GM21381 (cell line): ENCODE measurements at regions not wholly inside any gene's neighbourhood (a gene's known extent, or its start where the extent isn't known, plus 50 kb on each side); places are given as distances from the start of the nearest gene placed in this dataset.

ENCODE experiments used
- ATAC-seq: cut with Tn5 transposase; IDR thresholded peaks from one replicate; pipeline ENCODE4 v1.9.1; 2021; ENCODE audit warnings: mild to moderate bottlenecking, moderate library complexity; ENCODE audit not compliant: unreplicated experiment

DNA sequence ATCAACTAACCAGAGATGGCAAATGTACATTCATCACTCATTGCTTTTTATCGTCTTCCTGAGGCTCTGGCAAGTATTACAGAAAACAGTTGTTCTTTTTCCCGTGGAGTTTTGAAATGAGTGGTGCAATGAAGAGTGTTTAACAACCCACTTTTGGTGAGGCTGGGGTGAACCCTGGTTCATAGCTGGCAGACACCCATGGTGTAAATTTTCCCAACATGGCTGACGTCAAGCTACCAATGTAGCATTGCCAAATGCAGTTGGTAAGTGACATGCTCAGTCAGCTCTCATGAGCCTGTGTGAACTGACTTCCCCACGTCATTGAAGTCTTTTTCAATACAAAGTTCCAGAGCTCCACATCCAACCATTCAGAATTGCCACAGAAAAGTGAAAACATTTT, 386.2 kb downstream of the TMEM114 start:
- no peak for ATAC-seq

GRCh38 chr16:8203101-8203500, 387.2 kb downstream of the TMEM114 start:
- no peak for ATAC-seq

DNA sequence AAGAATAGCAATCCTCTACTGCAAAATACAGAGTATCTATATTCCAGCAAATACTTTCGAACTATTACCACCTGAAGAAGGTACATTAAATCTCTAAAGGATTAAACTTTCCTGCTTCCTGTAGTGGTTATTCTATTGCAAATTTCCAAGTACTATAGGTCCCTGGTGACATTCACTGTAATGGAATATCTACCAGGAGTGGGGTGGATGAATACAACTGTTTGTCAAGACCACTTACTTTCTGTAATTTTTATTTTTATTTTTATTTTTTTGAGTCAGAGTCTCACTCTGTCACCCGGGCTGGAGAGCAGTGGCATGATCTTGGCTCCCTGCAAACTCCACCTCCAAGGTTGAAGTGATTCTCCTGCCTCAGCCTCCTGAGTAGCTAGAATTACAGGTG, 389.5 kb downstream of the TMEM114 start:
- no peak for ATAC-seq

DNA sequence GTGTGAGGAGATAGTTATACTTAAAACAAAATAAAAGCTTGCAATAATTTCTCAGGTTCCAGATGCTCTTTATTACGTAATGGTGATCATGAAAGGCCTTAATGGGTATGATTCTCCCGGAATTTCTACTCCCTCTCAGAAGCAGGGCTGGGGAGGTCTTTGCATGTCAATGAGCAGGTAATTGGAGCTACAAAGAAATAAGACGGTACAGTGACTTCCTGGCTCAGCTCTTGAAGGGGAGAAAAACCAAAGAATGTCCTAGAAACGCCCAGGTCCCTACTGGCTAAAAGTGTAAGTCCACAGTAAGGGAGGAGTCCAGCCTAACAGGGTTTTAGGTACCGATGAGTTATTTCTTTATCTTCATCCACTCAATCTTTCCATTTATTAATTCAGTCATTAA, 390.9 kb downstream of the TMEM114 start:
- ATAC-seq: no peak

DNA sequence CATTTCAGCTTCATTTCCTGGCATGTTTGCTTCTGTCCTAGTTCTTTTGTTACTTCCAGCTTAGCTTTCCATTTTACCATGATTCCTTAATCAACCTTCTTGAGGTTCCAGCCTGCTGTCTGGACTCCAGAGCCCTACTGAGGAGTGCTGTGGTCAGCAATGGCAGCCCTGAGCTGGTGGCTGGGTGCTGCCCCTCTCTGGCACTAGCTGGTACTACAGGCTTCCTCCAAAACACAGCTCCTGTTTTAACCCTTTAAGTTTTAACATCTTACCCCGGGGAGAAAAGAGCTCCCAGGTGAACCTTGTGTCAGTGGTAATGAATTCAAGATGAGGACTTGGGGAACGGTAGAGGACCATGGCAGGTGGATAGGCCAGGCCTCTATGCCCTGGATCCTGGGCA, 395.5 kb downstream of the TMEM114 start:
- ATAC-seq: no peak

GRCh38 chr16:8188841-8189240, 401.5 kb downstream of the TMEM114 start:
- no peak for ATAC-seq

DNA sequence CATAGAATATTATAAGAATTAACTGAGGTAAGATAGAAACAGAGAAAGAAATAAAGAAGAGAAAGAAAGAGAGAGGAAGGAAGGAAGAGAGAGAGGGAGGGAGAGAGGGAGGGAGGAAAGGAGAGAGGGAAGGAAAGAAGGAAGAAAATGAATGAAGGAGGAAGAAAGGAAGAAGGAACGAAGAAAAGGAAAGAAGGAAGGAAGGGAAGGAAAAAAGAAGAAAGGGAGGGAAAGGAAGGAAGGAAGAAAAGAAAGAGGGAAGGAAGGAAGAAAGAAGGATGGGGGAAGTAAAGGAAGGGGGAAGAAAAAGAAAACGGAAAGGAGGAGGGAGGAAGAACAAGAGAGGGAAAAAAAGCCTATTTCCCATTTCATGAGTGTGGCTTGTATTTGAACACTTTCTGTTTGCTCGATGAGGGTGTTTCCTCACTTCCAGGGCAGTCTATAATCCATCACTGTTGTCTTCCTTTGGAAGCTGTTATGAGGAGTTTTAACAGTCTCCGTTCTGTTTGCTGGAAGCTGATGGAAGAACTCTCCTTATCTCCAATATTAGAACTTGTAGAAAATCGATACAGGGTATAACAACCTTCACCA, 402.4 kb downstream of the TMEM114 start:
- no peak for ATAC-seq

GRCh38 chr16:8184854-8185253, 405.5 kb downstream of the TMEM114 start:
- ATAC-seq: no peak

DNA sequence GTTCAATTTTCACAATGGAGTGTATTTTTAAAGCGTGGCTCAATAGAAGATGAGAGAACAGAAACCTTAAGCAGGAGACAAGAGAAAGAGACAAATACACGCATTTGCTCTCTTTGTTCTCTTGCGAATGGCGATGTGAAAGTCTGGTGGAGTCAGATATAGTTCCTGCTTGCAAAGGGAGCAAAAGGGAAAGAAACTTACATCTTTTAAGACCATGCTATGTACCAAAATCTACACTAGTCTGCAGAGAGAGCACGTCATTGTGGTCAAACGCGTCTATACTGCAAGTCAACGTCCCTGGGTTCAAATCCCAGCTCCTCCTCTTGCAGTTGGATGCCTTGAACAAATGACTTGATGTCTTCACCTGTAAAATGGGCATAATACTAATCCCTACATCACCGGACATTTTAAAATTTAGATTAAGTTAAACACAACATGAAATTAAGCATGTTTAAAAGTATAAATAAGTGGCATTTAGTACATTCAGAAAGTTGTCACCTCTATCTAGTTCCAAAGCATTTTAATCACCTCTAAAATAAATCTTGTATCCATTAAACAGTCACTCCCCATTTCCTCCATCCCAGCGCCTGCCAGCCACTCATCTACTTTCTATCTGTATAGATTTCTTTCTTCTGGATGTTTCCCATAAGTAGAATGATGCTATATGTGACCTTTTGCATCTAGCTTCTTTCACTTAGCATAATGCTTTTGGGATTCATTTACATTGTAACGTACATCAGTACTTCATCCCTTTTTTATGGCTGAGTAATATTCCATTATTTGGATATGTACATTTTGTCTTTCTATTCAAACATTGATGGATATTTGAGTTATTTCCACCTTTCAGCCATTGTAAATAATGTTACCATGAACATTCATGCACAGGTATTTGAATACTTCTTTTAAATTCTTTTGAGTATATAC, 406.9 kb downstream of the TMEM114 start:
- ATAC-seq: no peak

- no peak for ATAC-seq
Observed at GRCh38 chr16:8182761-8183160, 407.6 kb downstream of the TMEM114 start.

- no peak for ATAC-seq
Observed at GRCh38 chr16:8179615-8180014, 410.7 kb downstream of the TMEM114 start.

DNA sequence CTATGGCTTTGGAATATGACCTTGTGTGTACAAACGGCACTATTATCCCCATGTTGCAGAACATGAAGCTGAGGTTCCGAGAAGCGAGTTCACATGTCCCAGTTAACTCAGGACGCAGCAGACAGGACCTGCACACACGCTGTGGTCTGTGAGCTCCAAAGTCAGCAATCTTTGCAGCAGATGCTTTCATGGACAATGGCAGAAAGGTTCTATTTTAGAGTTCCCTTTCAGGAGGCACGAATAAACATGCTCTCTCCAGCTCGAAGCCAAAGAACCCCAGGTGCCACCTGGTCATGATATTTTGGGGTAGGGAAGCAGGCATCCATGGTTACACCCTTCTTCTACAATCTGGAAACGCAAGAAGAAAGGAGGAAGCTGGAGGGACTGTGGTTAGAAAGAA, 412.0 kb downstream of the TMEM114 start:
- ATAC-seq: no peak

- ATAC-seq: no peak
Observed at GRCh38 chr16:8175411-8175810, 414.9 kb downstream of the TMEM114 start.

DNA sequence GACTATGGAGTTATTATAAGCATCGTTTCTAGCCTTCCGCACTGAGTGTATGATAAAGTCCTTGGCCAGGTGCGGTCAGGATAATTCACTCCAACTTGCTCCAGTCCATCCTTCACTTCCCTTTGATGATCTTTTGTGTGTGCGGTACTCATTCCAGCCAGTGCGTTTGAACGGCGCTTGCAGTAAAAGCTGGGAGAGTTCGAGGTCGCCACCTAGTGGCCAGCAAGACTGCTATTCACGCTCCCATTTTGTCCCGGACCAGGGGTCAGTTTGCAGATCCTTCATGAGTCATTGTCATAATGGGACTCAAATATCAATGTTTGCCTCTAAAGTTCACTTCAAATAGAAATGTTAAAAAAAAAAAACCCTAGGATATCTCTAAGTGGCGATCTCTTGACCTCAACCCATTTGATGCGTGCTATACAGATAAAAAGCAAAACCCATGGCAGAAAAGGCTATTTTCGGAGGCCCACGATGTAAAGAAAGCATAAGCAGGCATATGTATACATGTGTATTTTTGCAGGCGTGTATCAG, 417.1 kb downstream of the TMEM114 start:
- ATAC-seq: peak; percentile 60

GRCh38 chr16:8172551-8172950, 417.8 kb downstream of the TMEM114 start:
- ATAC-seq: no peak

- ATAC-seq: no peak
Observed at GRCh38 chr16:8168016-8168415, 422.3 kb downstream of the TMEM114 start.

DNA sequence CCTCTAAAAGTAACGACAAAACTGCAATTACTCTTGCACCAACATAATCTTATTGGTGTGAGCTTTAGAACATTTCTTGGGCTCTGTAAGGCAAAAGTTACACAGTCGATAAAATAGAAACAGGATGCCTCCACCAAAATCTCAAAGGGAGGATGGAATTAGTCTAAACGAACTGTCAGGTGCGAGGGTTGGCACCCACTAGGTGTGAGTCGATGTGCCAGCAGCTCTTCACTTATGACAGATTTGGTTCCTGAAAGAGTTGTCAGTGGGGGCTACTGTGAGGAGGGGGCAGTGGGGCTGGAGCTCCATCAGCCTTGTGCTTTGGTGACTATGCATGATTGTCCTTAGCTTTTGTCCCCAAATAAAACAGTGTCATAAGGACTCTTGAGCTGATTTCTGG, 422.9 kb downstream of the TMEM114 start:
- no peak for ATAC-seq

- no peak for ATAC-seq
Observed at GRCh38 chr16:8158051-8158450, 432.3 kb downstream of the TMEM114 start.

DNA sequence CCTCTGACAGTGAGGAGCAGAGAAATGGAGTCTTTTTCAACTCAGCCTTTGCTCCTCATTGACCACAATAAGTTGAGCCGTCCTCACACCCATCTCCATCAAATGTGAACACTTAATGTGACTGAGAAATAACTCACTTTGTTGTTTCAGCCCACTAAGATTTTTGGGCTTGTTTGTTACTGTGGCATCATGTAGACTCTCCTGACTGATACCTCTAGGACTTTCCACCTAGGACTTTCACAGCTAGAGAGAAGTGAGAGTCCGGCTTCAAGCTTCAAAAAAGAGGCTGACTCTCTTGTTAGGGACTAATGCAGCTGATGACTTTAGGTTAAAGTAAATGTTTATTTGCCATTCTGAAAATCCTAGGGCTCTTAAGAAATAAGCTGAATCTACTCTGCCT, 435.0 kb downstream of the TMEM114 start:
- ATAC-seq: no peak

DNA sequence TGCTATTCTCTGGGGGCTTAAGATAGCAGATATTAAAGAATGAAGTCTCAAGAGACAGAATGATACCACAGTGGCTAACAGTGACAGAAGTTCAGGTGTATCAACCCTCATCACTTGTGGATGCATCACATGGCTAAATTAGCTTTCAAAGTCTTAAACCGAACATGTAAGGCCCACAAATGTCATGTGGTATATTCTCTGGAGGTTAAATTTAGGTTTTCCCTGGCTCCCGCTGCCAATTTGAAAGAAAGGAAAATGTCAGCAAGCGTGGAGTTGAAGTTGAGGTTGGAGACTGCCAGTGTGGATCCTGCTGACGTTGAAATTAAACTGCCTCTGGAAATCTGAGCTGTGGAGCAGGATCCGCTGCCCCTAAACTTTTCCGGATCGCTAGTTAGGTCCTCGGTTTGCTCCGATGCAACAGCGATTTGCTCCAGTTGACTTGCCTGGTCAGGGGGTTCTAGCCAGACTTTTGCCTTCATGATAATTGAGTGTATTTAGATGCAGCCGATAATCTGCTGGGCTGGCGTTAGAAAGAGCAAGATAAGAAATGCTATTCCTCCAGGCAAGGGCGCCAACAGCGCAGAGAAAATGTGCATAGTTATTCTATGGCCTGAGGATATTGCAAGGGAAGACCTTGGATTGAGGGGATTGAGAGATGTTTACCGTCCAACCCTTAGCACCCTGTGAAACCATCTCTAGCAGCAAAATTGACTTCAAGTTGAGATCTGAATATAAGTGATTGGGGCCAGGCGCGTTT, 443.9 kb downstream of the TMEM114 start:
- no peak for ATAC-seq

GRCh38 chr16:8138666-8139065, 451.6 kb downstream of the TMEM114 start:
- ATAC-seq: no peak
